ENCODE measurements at regions not wholly inside any gene's neighbourhood (a gene's known extent, or its start where the extent isn't known, plus 50 kb on each side); places are given as distances from the start of the nearest gene placed in this dataset.

GRCh38 chr6:121837545-121838229 is 402.2 kb downstream of the GJA1 start:
- H3K27ac Mint-ChIP-seq: no peak overlapping the region
- peaks cover 4% of the 10 kb centered on the region for H3K4me1 Mint-ChIP-seq
- H3K27me3 Mint-ChIP-seq: peaks cover 6% of the 10 kb centered on the region
- no peaks in the 10 kb centered on the region for H3K36me3 Mint-ChIP-seq
- no peak for DNase-seq
- H3K9me3 Mint-ChIP-seq: no peaks in the 10 kb centered on the region
- no peak overlapping the region for H3K4me3 Mint-ChIP-seq

GRCh38 chr6:121838842-121839241 is 403.4 kb downstream of the GJA1 start:
- Mint-ChIP-seq H3K27me3 (peaks cover 3% of the 10 kb centered on the region), H3K27ac (no peak overlapping the region), H3K4me3 (no peak overlapping the region), H3K36me3 (no peaks in the 10 kb centered on the region), H3K4me1 (peaks cover 4% of the 10 kb centered on the region), H3K9me3 (no peaks in the 10 kb centered on the region)
- no peak for DNase-seq

- Mint-ChIP-seq H3K36me3 (no peaks in the 10 kb centered on the region), H3K27me3 (no peaks in the 10 kb centered on the region), H3K9me3 (no peaks in the 10 kb centered on the region), H3K4me3 (no peak overlapping the region), H3K27ac (no peak overlapping the region), H3K4me1 (peaks cover 4% of the 10 kb centered on the region)
- DNase-seq: no peak
These were observed 404.4 kb downstream of the GJA1 start for GRCh38 chr6:121839896-121840295.

- no peaks in the 10 kb centered on the region for H3K4me1 Mint-ChIP-seq
- H3K36me3 Mint-ChIP-seq: no peaks in the 10 kb centered on the region
- H3K9me3 Mint-ChIP-seq: no peaks in the 10 kb centered on the region
- DNase-seq: no peak
- H3K4me3 Mint-ChIP-seq: no peak overlapping the region
- H3K27me3 Mint-ChIP-seq: no peaks in the 10 kb centered on the region
- no peak overlapping the region for H3K27ac Mint-ChIP-seq
These were observed 409.5 kb downstream of the GJA1 start for GRCh38 chr6:121844898-121845297.

GRCh38 chr6:121847806-121848522 is 412.5 kb downstream of the GJA1 start:
- Mint-ChIP-seq H3K4me3 (no peak overlapping the region), H3K27ac (no peak overlapping the region), H3K36me3 (no peaks in the 10 kb centered on the region), H3K4me1 (no peaks in the 10 kb centered on the region), H3K27me3 (peaks cover 3% of the 10 kb centered on the region), H3K9me3 (no peaks in the 10 kb centered on the region)
- DNase-seq: no peak

- H3K9me3 Mint-ChIP-seq: no peaks in the 10 kb centered on the region
- no peak overlapping the region for H3K4me3 Mint-ChIP-seq
- no peak overlapping the region for H3K27ac Mint-ChIP-seq
- H3K27me3 Mint-ChIP-seq: peaks cover 3% of the 10 kb centered on the region
- H3K36me3 Mint-ChIP-seq: no peaks in the 10 kb centered on the region
- no peaks in the 10 kb centered on the region for H3K4me1 Mint-ChIP-seq
- no peak for DNase-seq
These were observed 413.2 kb downstream of the GJA1 start for GRCh38 chr6:121848523-121849255.

GRCh38 chr6:121849477-121849876 is 414.0 kb downstream of the GJA1 start:
- Mint-ChIP-seq H3K27me3 (peaks cover 3% of the 10 kb centered on the region), H3K4me3 (no peak overlapping the region), H3K9me3 (no peaks in the 10 kb centered on the region), H3K36me3 (no peaks in the 10 kb centered on the region), H3K27ac (no peak overlapping the region), H3K4me1 (no peaks in the 10 kb centered on the region)
- DNase-seq: peak; percentile 33

GRCh38 chr6:121851056-121851455 is 415.6 kb downstream of the GJA1 start:
- Mint-ChIP-seq H3K27me3 (peaks cover 3% of the 10 kb centered on the region), H3K9me3 (no peaks in the 10 kb centered on the region), H3K4me1 (no peaks in the 10 kb centered on the region), H3K27ac (no peak overlapping the region), H3K4me3 (no peak overlapping the region), H3K36me3 (no peaks in the 10 kb centered on the region)
- no peak for DNase-seq

- H3K9me3 Mint-ChIP-seq: no peaks in the 10 kb centered on the region
- H3K36me3 Mint-ChIP-seq: no peaks in the 10 kb centered on the region
These were observed 418.2 kb downstream of the GJA1 start for GRCh38 chr6:121853686-121854085.

GRCh38 chr6:121855521-121855920 is 420.1 kb downstream of the GJA1 start:
- Mint-ChIP-seq H3K4me3 (no peak overlapping the region), H3K4me1 (no peaks in the 10 kb centered on the region), H3K27me3 (peaks cover 3% of the 10 kb centered on the region), H3K36me3 (no peaks in the 10 kb centered on the region), H3K9me3 (no peaks in the 10 kb centered on the region), H3K27ac (no peak overlapping the region)
- no peak for DNase-seq

More at GRCh38 chr6:121853686-121854085, 418.2 kb downstream of the GJA1 start:
- no peak overlapping the region for H3K27ac Mint-ChIP-seq
- no peak for DNase-seq
- no peaks in the 10 kb centered on the region for H3K4me1 Mint-ChIP-seq
- H3K27me3 Mint-ChIP-seq: peaks cover 3% of the 10 kb centered on the region
- no peak overlapping the region for H3K4me3 Mint-ChIP-seq

- Mint-ChIP-seq H3K27me3 (peaks cover 3% of the 10 kb centered on the region), H3K9me3 (peaks cover under 1% of the 10 kb centered on the region), H3K4me3 (no peak overlapping the region), H3K36me3 (no peaks in the 10 kb centered on the region), H3K27ac (no peak overlapping the region), H3K4me1 (no peaks in the 10 kb centered on the region)
- no peak for DNase-seq
These were observed 420.9 kb downstream of the GJA1 start for GRCh38 chr6:121856296-121856695.

- Mint-ChIP-seq H3K9me3 (peaks cover 2% of the 10 kb centered on the region), H3K27me3 (peaks cover under 1% of the 10 kb centered on the region)
These were observed 422.1 kb downstream of the GJA1 start for GRCh38 chr6:121857551-121857950.

GRCh38 chr6:121858310-121858709 is 422.9 kb downstream of the GJA1 start:
- Mint-ChIP-seq H3K4me3 (no peak overlapping the region), H3K27ac (no peak overlapping the region), H3K27me3 (no peaks in the 10 kb centered on the region), H3K36me3 (no peaks in the 10 kb centered on the region), H3K4me1 (no peaks in the 10 kb centered on the region), H3K9me3 (peaks cover 2% of the 10 kb centered on the region)
- no peak for DNase-seq

More at GRCh38 chr6:121857551-121857950, 422.1 kb downstream of the GJA1 start:
- no peak for DNase-seq
- Mint-ChIP-seq H3K36me3 (no peaks in the 10 kb centered on the region), H3K27ac (no peak overlapping the region), H3K4me1 (no peaks in the 10 kb centered on the region), H3K4me3 (no peak overlapping the region)

GRCh38 chr6:121858986-121859385 is 423.5 kb downstream of the GJA1 start:
- Mint-ChIP-seq H3K27ac (no peak overlapping the region), H3K9me3 (peaks cover 2% of the 10 kb centered on the region), H3K4me3 (no peak overlapping the region), H3K36me3 (no peaks in the 10 kb centered on the region), H3K27me3 (no peaks in the 10 kb centered on the region), H3K4me1 (no peaks in the 10 kb centered on the region)
- no peak for DNase-seq

- Mint-ChIP-seq H3K36me3 (no peaks in the 10 kb centered on the region), H3K27me3 (peaks cover 3% of the 10 kb centered on the region), H3K4me1 (no peaks in the 10 kb centered on the region), H3K9me3 (peaks cover 2% of the 10 kb centered on the region), H3K27ac (no peak overlapping the region), H3K4me3 (no peak overlapping the region)
- no peak for DNase-seq
These were observed 430.4 kb downstream of the GJA1 start for GRCh38 chr6:121865811-121866210.

Measured in activated naive CD8-positive, alpha-beta T cell treated with anti-CD3 and anti-CD28 coated beads for 36 hours (primary cell).